ENCODE measurements at regions not wholly inside any gene's neighbourhood (a gene's known extent, or its start where the extent isn't known, plus 50 kb on each side); places are given as distances from the start of the nearest gene placed in this dataset.

DNA sequence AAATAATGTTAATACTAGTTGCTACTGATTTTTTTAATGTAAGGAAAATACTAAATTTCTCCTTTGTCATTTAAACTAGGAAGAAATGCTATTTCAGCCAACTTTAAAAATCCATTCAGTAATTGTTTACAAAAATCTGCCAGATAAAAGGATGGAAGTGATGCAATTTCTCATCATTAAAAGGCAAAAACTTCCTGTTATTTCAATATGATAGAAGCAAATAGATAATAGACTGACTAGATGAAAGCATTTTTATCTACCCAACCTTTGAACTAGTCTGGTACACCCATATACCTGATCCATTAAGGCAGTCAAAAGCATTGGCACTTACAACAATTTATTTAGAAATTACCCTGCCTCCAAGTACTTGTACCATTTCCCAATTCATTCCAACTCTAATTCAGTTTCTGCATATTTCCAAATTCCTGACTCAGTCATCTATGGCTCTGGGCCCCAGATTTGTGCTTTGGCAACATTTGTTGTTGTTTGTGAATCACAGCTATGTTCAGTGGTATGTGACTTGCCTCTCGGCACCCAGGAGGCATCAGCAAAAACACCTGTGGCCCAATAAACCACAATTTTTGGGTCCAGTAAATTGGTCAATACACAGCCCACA is 482.6 kb upstream of the SEMA3A start:
- DNase-seq (ENCODE audit: low spot score), result no peak

DNA sequence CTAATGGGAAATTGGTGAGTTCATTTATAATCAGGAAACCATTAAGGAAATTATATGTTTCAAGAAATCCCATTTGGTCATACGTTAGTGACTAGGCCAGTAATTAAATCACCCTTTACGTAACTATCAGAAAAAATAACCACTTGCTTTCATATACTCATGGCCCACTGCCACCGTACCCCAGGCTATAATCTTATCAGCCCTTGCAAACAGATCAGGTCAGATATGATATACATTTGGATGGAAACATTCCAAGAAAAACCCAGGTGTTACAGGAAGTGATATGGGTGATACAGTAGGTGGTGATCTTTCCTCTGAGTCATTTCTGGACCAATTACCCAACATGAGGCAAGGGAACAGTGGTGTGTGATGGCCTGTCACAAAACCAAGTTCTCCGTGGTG is 481.0 kb upstream of the SEMA3A start:
- DNase-seq (ENCODE audit: low spot score), result no peak

DNA sequence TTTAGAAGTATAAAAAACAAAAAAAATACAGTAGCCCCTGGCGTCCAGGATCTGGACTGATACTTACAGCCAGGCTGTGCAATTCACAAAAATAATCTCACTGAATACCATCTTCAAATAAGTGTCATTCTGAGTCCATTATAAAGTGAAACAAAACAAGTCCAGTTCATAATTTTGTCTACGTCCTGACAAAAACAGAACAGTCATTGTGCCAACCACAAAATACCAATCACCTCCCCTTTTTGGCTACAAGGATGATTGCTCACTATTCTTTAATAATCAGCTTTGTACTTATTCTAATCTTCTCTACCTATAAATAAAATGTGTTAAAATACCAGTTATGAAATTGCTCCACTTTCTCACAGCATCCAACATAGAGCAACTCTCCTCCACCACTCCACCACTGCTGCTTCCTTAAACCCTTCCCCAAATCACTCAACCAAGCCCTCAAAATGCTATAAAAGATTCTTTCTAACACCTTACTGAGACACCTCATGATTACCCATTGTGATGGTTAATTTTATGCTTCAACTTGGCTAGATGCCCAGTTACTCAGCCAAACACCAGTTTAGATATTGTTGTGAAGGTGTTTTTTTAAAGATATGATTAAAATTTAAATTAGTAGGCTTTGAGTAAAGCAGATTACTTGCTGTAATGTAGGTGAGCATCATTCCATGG is 479.8 kb upstream of the SEMA3A start:
- DNase-seq (ENCODE audit: low spot score), result no peak

DNA sequence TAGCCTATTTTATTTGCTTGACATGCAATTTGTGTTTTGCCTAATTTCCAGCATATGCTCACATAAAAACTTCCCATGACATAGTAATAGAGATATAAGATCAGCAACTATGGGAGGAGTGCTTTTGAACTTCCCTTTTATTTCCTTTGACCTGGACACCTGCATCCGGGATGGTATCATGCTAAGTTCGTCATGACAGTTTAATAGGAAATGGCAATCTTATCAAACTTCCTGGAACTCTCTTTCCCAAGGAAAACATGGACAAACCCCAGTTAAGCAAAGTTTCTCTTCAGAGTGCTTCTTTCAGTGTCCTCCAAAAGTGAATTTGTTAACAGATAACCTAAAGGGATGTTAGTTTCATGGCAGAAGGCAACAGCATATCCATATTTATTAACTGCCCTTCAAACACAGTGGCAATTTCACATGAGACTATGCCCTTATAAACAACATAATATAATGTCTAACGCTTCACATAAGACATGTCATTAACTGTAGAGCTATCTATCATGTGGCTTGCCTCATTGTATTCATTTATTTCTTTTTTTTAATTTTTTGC is 474.7 kb upstream of the SEMA3A start:
- DNase-seq (ENCODE audit: low spot score), result no peak

DNA sequence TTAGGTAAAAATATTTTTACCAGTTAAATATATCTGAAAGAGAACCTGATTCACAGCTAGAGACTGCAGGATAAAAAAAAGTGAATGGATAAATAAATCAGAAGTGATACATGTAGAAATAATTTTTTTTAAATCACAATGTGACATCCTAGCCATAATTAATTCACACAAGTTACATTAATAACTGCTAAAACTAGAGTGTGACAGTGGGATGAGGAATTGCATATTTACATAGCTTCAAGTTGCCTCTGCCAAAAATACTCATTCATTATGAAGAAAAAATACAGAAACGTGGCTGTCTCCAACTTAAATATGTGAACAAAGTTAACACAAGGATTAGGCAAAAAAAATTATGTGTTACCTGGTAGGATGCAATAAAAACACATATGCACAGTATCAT is 473.5 kb upstream of the SEMA3A start:
- no peak for DNase-seq (ENCODE audit: low spot score)

DNA sequence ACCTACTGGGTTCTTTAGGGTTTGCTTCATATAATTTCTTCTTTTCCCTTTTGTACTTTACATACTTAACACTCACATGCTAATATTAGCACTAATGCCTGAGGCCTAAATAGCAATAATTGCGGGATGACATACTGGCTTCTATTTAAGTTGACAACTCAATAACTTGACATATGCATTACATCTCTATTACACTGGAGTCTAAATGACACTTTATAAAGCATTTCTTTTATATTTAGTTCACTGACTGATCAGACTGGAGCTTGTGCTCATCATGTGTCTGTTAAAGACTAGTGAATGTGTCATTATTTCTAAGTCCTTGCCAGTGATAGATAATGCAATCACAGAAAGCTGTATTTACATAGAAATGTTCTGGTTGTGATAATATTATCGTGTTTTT is 472.1 kb upstream of the SEMA3A start:
- no peak for DNase-seq (ENCODE audit: low spot score)

DNA sequence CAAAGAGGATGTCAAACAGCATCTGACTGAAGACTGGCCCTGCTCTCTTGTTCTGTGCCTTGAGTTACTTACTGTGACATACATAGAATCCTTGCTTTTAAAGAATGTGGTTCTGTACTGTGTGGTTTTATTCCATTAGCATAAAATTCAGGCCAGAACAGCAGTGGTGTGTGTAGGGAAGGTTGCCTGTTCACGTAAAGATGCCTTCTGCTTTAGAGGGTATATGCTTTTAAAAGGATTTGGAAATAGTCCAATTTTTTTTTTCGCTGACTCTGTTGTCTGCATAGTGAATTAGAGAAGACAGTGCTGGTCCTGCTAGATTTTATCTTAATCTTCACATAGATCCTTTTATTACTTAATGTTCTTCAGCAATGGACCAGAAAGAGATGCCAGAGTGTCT is 470.8 kb upstream of the SEMA3A start:
- no peak for DNase-seq (ENCODE audit: low spot score)

DNA sequence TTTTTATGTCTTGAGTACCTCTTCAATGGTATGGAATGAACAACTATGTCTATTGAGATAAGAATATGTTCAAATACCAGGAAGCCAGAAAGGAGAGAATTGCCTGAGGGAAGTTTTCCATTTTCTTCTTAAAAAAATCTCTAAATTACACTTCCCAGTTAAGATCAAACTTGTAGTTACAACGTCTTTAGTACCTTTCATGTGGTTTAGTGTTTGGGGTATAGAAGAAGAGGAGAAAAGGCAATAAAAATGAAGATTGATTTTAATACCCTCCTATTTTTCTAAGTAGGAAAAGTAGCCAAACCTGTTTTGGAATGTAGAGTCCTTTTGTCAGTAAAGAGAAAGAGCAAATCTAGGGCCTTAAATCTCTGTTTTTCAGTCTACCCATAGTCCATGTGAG is 470.0 kb upstream of the SEMA3A start:
- DNase-seq (ENCODE audit: low spot score), result no peak

DNA sequence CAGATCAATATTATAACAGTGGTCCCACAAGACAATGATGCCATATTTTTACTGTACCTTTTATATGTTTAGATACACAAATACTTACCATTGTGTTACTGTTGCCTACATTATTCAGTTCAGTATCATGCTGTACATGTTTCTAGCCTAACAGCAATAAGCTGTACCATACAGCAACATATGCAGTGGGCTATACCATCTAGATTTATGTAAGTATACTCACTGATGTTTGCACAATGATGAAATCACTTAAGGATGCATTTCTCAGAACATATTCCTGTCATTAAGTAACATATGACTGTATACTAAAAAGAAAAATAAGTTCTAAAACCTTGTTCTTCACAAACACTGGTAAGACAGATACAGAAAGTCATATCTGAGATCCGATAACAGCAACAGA is 468.6 kb upstream of the SEMA3A start:
- no peak for DNase-seq (ENCODE audit: low spot score)

DNA sequence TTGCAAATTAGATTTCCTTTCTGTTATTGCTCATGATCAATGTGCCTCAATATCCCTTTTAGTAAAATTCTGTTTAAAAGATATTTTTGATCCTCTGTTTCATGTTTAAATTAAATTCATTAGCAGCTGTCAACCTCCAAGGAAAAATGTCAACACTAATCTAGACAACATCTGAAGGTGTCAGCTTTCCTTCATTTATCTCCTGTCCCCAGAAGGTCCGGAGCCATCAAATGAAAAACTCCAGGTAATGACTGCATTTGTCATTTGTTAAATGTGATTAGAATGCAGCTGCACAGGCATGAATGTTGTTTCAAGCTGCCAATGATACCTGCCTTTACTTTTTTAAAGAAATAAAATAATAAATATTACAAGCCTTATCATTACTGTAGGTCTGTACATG is 463.7 kb upstream of the SEMA3A start:
- DNase-seq (ENCODE audit: low spot score), result no peak

DNA sequence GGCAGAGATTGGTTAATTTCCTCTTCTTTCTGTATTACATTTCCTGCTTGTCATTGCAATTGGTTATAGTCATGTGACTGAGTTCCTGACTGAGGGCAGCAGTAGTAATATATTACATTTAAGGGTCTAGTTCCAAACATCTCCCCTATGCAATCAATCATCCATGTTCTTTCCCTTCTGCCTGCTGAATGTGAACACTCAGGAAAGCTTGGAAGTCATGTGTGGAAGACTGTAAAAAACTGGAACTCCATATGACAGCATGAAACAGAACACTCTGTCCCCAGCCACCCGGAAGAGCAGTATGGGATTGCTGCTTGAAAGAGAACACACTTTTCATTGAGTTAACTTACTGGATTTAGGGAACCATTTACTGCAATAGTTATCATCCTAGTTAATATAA is 459.7 kb upstream of the SEMA3A start:
- no peak for DNase-seq (ENCODE audit: low spot score)

DNA sequence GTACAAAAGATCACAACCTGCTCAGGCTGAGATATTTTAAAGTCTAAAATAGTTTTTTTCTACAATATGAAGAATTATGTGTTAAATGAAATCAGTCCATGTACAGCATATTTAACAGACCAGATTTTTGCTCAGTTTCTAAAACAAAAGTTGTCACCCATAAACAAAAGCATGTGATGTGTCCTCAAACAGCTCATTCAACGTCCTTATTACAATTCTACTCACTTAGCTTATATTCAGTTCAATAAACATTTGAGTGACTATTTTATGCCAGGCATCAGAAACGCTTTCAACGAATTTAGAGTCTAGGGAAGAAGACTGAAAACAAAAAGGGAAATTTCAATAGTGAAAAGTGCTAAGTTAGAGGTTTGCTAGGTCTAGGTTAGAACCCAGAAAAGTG is 457.3 kb upstream of the SEMA3A start:
- DNase-seq (ENCODE audit: low spot score), result no peak

DNA sequence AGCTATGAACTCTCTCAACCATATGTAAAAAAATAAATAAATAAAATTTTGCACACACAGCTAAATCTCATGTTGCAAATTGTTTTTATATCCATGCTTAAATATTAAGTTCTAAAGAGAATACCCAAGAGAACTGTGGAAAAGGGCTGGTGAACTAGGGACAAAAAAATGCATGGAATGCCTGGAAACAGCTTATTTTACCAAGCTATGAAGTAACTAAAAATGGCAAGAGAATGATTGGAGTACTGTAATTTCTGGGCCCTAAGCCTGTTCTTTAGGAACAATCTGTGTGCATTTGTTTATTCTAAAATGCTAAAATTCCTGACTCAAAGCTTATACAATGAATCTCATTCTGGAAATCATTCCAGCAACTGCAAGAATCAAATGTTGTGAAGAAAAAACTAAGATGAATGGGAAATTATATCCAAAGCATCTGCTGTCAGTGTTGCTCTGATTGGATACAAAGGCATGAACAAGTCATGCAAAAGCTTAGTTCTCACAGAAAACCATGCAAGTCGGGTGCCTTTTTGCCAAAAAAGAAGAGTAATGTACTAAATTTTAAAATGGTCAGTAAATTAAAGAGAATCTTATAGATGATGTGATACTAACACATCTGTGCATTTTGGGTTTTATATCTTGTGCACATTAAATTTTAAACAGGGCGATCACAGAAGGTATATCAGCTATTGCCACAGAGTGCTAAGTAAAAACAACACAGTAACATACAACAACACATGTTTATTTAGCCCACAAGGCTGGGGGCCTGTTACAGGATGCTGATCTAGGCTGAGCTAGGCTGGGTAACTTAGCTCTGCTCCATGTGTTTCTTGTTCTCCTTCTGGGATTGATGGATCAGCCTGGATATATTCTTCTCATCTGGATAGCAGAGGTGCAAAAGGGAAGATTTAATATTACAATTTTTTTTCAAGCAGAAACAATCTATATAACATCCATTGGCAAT is 453.5 kb upstream of the SEMA3A start:
- DNase-seq (ENCODE audit: low spot score), result no peak

DNA sequence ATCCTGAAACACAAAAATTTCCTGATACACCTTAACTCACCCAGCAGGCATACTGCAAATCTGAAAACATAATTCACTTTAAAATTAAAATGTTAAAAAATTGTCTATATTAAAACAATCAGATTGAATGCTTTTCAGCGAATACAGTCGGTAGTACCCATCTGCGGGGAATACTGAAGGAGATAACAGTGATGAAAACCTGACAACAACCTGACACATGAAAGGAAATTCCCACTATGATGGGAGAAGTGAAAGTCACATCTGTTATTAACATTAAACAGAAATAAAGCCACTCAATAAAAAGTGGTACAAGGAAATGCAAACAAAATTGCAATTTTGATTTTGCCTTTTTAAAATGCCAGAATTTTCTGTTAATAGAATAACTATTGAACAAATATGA is 448.0 kb upstream of the SEMA3A start:
- DNase-seq (ENCODE audit: low spot score), result no peak

DNA sequence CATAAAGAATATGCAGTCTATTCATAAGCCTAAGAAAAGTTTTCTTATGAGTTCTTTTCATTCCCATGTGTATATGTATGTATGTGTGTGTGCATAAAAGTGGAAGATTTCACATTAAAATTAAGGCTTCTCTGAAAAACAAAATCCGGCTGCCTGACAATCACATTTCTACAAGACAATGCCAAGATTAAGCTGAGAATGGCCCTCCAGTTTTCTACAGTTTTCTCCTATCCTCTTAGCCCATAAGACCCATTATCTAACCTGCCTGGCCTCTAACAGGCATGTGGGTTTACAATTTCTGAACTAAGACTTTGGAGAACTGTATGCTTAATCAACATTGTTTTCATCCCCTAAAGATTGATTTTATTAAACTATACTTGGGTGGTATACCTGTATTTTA is 446.0 kb upstream of the SEMA3A start:
- no peak for DNase-seq (ENCODE audit: low spot score)

DNA sequence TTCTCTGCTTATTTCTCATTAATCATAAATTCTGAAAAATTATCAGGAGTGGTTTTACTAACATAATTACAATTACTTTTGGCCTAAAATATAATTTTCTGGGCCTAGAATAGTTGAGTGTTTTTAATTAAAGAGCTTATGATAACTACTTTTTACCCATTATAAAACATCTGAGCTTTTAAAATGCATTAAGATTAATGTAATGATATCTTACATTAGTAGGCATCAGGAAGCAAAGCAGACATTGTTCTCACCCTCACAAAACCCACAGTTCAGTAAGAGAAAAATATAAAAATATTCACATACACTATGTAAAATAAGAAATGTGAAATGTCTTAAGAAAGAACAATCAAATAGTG is 443.7 kb upstream of the SEMA3A start:
- DNase-seq (ENCODE audit: low spot score), result no peak

DNA sequence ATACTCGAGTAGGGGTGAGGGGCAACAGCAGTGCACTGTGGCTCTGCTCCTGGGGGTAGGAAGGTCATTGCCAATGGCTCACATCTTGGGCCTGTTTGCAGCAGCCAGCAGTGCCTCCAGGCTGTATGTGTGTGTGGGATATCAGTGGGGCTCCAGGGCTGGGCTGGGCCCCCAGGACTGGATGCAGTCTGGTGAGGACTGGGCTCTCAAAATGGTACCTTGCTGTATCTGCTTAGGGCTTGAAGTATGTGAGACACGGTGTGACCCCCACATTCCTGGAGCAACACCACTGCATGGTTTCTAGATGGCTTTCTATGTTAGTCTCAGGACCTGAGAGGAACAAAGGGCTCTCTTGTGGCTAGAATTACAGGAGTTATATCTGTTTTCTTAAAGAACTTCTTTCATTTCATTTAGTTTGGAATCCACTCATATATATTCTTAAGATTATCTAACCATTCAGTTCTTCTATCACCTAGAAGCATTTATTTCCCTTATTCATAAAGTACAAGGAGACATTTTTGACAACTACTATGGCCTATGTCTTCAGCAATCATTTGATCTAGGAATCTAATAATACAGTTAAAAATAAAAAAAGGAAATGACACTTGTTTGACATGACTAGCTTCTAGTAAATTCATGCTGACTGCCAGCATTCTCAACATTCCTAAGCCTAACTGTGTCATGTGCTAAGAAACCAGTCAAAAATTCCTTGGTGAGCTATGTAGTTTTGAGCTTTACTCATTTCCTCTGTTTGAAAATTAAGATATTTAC is 443.2 kb upstream of the SEMA3A start:
- DNase-seq (ENCODE audit: low spot score), result no peak

DNA sequence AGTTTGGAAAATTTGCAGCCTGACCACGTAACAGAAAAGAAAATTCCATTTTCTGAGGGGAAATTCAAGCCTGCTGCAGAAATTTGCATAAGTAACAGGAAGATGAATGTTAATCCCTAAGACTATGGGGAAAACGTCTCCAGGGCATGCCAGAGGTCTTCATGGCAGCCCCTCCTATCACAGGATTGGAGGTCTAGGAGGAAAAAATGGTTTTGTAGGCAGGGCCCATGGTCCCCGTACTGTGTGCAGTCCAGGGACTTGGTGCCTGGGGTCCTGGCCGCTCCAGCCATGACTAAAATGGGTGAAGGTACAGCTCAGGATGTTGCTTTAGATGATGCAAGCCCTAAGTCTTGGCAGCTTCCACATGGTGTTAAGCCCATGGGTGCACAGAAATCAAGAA is 437.3 kb upstream of the SEMA3A start:
- no peak for DNase-seq (ENCODE audit: low spot score)

DNA sequence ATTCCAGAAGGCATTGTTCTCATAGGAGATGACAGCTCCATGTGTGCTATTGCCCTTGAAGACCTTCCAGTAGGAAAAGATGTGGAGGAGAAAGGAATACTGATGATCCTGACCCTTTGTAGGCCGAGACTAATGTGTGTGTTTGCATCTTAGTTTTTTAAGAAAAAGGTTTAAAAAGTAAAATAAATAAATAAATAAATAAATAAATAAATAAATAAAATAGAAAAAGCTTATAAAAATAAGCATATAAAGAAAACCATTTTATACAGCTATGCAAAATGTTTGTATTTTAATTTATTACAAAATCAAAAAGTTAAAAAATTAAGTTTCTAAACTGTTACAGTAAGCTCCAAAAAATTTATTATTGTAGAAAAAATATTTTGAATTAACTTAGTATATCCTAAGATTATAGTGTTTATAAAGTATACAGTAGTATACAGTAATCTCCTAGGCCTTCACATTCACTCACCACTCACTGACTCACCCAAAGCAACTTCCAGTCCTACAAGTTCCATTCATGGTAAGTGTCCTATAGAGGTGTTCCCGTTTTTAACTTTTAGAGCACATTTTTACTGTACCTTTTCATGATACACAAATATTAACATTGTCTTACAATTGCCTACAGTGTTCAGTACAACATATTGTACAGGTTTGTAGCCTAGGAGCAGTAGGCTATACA is 435.2 kb upstream of the SEMA3A start:
- no peak for DNase-seq (ENCODE audit: low spot score)

DNA sequence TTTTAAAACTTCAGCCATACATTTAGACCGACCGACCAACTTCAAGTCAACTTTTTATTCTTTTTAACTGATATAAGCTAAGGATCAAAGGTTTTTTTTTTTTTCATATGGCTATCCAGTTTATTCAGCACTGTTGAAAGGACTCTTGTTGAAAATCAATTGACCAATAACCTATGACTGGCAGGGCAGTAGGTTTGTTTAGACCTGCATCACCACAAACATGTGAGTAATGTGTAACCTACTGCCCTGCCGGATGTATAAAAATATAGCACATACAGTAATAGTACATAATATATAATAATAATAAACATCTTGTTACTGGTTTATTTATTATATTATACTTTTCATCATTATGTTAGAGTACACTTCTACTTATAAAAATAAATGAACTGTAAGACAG is 434.6 kb upstream of the SEMA3A start:
- no peak for DNase-seq (ENCODE audit: low spot score)

DNA sequence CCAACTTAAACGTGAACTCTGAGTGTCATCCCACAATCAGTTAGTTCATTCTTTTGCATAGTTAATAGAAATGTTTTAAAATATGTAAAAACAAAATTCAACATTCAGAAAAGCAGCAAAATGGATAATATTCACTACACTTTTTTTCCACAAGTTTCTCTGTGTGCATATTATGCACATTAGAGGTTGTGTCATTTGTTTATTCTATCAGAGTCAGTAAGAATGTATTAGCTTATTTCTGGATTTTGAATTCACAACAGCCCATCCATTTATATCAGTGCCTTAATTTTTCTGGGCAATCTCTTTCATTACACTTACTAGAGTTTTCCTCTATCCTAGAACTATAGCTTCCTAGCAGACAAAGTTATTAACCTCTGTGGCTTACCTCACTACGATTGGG is 432.7 kb upstream of the SEMA3A start:
- DNase-seq (ENCODE audit: low spot score), result no peak

DNA sequence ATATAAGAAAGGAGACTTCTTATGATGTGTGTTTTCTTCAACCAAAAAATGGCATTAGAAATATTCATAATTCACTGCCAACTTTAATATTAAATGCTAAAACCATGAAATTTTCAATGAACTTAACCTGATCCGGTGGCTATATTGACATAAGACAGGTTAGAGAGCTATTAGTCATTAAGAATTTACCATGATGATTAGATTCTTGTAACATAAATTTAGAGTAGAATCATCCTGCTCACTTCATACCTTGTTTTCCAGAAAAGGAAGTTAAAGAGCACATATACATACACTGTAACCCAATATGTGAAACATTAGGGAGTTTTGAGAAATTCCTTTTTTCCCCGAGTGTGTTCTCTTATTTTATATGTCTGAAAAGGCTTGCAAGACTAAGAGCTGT is 430.3 kb upstream of the SEMA3A start:
- no peak for DNase-seq (ENCODE audit: low spot score)
